ENCODE measurements at regions not wholly inside any gene's neighbourhood (a gene's known extent, or its start where the extent isn't known, plus 50 kb on each side); places are given as distances from the start of the nearest gene placed in this dataset.

DNA sequence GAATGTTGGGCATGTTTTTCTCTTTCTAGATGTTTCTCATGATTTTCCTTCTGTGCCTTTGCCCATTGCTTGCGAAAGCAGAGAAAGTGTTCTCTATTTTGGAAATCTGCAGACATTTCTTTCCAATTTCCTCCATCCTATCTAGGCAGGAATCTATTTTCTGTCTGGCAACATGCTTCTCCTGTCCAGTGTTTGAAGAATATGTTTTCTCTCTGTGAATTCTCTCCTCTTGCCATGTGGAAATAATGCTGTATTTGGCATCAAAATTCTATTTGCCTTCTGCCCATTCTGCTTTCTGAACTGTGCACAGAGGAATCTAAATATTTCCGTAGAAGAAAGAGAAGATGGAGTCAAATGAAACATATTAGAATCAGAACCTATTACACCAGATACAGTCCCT lies 833.3 kb downstream of the CDH9 start:
- Histone ChIP-seq H3K27me3 (replicated peaks in 1 of 2; ENCODE audit: control insufficient read depth in 2 of 2, insufficient read depth in 2 of 2, low read length in 1 of 2) (no peaks in the 10 kb centered on the region), H3K4me1 (ENCODE audit: control insufficient read depth, insufficient read depth, low read length) (no peaks in the 10 kb centered on the region), H2AFZ (ENCODE audit: control insufficient read depth, low read depth, low read length) (no peak overlapping the region), H3K79me2 (ENCODE audit: control insufficient read depth, insufficient read depth, low read length) (no peaks in the 10 kb centered on the region), H3K36me3 (ENCODE audit: control insufficient read depth in 2 of 2, insufficient read depth in 2 of 2, low read length in 1 of 2) (no peaks in the 10 kb centered on the region), H4K20me1 (ENCODE audit: control insufficient read depth, insufficient read depth) (no peaks in the 10 kb centered on the region), H3K4me2 (ENCODE audit: control insufficient read depth, insufficient read depth) (no peak overlapping the region), H3K9me3 (replicated peaks; ENCODE audit: control insufficient read depth, insufficient read depth, low read length) (no peaks in the 10 kb centered on the region), H3K27ac (ENCODE audit: control insufficient read depth, insufficient read depth) (no peak overlapping the region), H3K4me3 (no peak overlapping the region), H3K9ac (ENCODE audit: control insufficient read depth, insufficient read depth, low read length) (no peak overlapping the region)
- in situ Hi-C loops (cut with MboI), result no loop called here
- ChIA-PET POLR2A (no interaction called here), CTCF (no interaction called here), RAD21 (ENCODE audit: unreplicated experiment) (no interaction called here), SMC1A (ENCODE audit: uncharacterized antibody, unreplicated experiment) (interaction anchor here (0.6 kb wide), 1 partner anchor 454 kb away, joined by 3 read pairs; no protein-coding TSS in a partner anchor)
- TF ChIP-seq SRF (IDR thresholded peaks at IDR 0.05; ENCODE audit: low read depth in 2 of 2, low read length in 2 of 2) (no peak), E2F8 (IDR thresholded peaks at IDR 0.05; ENCODE audit: low read depth, partially characterized antibody) (no peak), CREB1 (IDR thresholded peaks at IDR 0.05; ENCODE audit: low read depth) (no peak), BMI1 (IDR thresholded peaks at IDR 0.05; ENCODE audit: borderline replicate concordance) (no peak), CTCF (IDR thresholded peaks at IDR 0.05 in 2 of 3, conservative IDR thresholded peaks at IDR 0.05 in 1 of 3; ENCODE audit: control insufficient read depth in 2 of 3, extremely low read depth in 1 of 3, insufficient read depth in 1 of 3, low read depth in 3 of 3, low read length in 3 of 3) (no peak), ZNF217 (IDR thresholded peaks at IDR 0.05) (no peak), HDAC2 (IDR thresholded peaks at IDR 0.05) (no peak), SMAD5 (IDR thresholded peaks at IDR 0.05; ENCODE audit: low read depth) (no peak), TCF3 (IDR thresholded peaks at IDR 0.05; ENCODE audit: borderline replicate concordance, insufficient read depth, low read depth, low read length) (no peak), RCOR1 (conservative IDR thresholded peaks at IDR 0.05; ENCODE audit: low read depth, low read length) (no peak), TBL1XR1 (IDR thresholded peaks at IDR 0.05; ENCODE audit: low read depth, low read length) (no peak), BCL11A (IDR thresholded peaks at IDR 0.05; ENCODE audit: low read depth, low read length) (no peak), YBX1 (IDR thresholded peaks at IDR 0.05) (no peak), ZNF24 (IDR thresholded peaks at IDR 0.05) (no peak), EZH2 (IDR thresholded peaks at IDR 0.05; ENCODE audit: borderline replicate concordance, control insufficient read depth, low read depth, low read length) (no peak), NFXL1 (IDR thresholded peaks at IDR 0.05; ENCODE audit: borderline replicate concordance) (no peak), CHD1 (IDR thresholded peaks at IDR 0.05; ENCODE audit: low read depth, low read length) (no peak), NR2C1 (IDR thresholded peaks at IDR 0.05) (no peak)
- TF ChIP-seq, protein P1, sequence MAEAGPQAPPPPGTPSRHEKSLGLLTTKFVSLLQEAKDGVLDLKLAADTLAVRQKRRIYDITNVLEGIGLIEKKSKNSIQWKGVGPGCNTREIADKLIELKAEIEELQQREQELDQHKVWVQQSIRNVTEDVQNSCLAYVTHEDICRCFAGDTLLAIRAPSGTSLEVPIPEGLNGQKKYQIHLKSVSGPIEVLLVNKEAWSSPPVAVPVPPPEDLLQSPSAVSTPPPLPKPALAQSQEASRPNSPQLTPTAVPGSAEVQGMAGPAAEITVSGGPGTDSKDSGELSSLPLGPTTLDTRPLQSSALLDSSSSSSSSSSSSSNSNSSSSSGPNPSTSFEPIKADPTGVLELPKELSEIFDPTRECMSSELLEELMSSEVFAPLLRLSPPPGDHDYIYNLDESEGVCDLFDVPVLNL (IDR thresholded peaks at IDR 0.05; ENCODE audit: low read depth, low read length), result no peak
- no peak for ATAC-seq
- intact Hi-C loops (cut with micrococcal nuclease; ENCODE audit: unreplicated experiment), result no loop called here
- no TSS peak for BruUV-seq (replicated peaks)
- FAIRE-seq, result no peak
- 38% methylated on average over 2 of the region's 2 CpGs for WGBS (ENCODE audit: insufficient coverage, insufficient replicate concordance, low lambda C conversion rate, missing lambda C conversion rate)
- DNase-seq (ENCODE audit: low read depth, low spot score), result no peak
